ENCODE measurements at regions not wholly inside any gene's neighbourhood (a gene's known extent, or its start where the extent isn't known, plus 50 kb on each side); places are given as distances from the start of the nearest gene placed in this dataset.

DNA sequence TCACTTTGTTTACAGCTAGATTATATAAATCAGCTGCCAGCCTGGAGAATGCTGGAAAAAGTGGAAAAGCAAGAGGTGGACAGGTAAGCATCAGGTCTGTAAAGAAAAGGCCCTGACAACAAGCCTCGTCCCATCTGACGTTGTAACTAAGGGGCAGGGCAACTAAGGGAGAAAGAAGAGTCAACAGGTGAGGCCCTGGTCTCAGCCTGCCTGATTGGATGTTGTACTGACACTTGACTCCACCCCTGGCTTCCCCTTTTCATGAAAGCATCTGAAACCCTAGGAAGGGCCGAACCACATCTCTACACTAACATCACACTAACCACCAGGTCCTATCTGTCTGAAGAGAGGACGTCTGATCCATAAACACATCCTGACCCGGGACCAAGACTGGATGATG, 357.6 kb upstream of the CFAP20DC start:
- in situ Hi-C loops (cut with MboI; ENCODE audit: low sequenced_read_pairs, unreplicated experiment) = no loop called here
- TF ChIP-seq, protein P1, sequence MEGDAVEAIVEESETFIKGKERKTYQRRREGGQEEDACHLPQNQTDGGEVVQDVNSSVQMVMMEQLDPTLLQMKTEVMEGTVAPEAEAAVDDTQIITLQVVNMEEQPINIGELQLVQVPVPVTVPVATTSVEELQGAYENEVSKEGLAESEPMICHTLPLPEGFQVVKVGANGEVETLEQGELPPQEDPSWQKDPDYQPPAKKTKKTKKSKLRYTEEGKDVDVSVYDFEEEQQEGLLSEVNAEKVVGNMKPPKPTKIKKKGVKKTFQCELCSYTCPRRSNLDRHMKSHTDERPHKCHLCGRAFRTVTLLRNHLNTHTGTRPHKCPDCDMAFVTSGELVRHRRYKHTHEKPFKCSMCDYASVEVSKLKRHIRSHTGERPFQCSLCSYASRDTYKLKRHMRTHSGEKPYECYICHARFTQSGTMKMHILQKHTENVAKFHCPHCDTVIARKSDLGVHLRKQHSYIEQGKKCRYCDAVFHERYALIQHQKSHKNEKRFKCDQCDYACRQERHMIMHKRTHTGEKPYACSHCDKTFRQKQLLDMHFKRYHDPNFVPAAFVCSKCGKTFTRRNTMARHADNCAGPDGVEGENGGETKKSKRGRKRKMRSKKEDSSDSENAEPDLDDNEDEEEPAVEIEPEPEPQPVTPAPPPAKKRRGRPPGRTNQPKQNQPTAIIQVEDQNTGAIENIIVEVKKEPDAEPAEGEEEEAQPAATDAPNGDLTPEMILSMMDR (IDR thresholded peaks at IDR 0.05; ENCODE audit: borderline replicate concordance, control extremely low read depth, extremely low read depth, insufficient read depth, missing control alignments) = no peak
- DNase-seq (ENCODE audit: low spot score) = no peak

DNA sequence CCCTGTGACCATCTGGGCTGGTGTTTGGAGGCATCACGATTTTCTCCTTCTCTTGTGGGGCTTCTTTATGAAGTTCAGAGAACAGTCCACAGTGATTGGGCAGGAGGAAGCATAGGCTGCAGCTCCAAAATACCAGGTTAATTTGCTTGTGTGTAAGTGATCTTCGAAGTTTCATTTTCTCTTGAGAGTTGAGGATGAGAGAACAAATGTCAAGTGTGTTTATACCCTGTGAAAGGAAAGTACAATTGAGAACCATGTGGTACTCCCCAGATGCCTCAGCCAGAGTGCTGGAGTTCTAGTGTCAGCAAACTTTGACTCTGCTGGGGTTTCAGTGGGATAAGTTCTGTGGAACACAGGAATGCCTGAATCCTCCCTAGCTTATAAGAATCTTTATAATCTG, 357.1 kb upstream of the CFAP20DC start:
- in situ Hi-C loops (cut with MboI; ENCODE audit: low sequenced_read_pairs, unreplicated experiment) = no loop called here
- TF ChIP-seq, protein P1 (IDR thresholded peaks at IDR 0.05; ENCODE audit: borderline replicate concordance, control extremely low read depth, extremely low read depth, insufficient read depth, missing control alignments) = no peak
- peak; percentile 44 for DNase-seq (ENCODE audit: low spot score)

DNA sequence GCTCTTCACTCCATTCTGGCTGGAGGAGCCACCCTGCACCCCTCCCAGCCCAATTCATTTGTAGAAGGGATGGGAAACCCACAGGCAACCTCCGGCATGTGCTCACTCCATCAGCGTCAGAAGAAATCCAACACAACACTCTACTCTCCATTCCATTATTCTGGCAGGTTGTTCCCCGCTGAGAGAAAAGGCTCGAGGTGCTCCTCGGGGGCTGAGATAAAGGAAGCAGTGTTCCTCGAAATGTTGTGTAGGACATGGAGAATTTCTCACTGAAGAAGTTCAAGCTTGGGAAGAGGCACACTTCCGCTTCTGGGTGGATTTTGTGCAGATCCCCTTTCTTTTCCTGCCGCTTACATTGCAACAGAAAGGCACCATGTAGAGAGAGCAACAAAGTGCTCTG, 355.0 kb upstream of the CFAP20DC start:
- TF ChIP-seq, protein P1 (IDR thresholded peaks at IDR 0.05; ENCODE audit: borderline replicate concordance, control extremely low read depth, extremely low read depth, insufficient read depth, missing control alignments) = no peak
- DNase-seq (ENCODE audit: low spot score) = no peak
- in situ Hi-C loops (cut with MboI; ENCODE audit: low sequenced_read_pairs, unreplicated experiment) = no loop called here

DNA sequence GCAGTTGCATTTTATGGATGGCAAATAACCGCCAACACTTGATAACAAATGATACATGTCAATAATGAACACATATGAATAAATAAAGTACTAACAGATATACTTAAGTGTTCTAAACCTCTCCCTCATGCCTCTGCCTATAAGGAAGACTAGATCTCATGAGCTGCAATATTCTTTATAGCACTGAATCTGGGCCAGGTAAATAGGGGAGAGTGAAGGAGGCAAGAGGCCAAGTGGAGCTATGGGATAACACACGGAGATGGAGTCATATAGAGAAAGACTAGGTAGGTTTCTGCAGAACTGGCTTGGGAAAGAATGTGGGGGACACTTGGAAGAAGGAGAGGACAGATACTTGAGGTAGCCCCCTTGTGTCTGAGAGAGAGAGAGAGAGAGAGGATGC, 354.2 kb upstream of the CFAP20DC start:
- TF ChIP-seq, protein P1 (IDR thresholded peaks at IDR 0.05; ENCODE audit: borderline replicate concordance, control extremely low read depth, extremely low read depth, insufficient read depth, missing control alignments) = no peak

DNA sequence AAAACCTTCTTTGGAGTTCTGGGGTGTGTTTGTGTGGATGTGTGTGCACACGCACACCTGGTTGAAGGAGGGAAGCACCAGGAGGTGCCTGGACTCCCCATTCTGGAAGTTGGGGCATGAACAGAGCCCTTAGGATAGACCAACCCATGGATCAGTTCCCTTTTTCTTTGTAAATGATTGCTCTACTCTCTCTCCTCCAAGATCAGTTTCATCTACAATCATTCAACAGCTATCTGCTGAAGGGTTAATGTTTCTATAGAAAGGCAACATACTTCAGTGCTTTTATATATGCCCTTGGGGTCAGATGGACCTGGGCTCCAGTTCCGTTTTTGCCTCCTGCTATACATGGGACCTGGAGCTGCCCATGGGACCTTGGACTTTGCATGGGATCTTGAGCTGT, 352.1 kb upstream of the CFAP20DC start:
- in situ Hi-C loops (cut with MboI; ENCODE audit: low sequenced_read_pairs, unreplicated experiment) = no loop called here
- TF ChIP-seq, protein P1 (IDR thresholded peaks at IDR 0.05; ENCODE audit: borderline replicate concordance, control extremely low read depth, extremely low read depth, insufficient read depth, missing control alignments) = no peak
- DNase-seq (ENCODE audit: low spot score) = no peak

More for the DNA sequence above, 354.2 kb upstream of the CFAP20DC start:
- no peak for DNase-seq (ENCODE audit: low spot score)
- in situ Hi-C loops (cut with MboI; ENCODE audit: low sequenced_read_pairs, unreplicated experiment) = no loop called here

DNA sequence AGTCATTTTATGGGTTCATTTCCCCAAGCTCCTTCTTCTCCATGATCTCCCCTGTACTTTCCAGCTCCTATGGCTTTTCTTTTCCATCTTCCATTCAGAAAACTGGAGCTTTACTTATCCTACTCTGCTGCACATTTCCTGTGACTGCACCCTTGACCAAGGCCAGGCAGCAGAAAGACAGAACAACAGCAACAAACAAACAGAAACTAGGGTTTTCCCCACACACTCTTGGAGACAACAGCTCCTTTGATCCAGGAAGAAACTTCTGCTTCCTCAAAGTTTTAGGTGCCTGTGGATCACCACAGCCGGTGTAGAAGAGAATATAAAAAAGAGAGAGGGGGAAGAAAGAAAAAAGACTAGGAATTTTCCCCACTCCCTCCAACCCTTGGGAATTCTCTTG, 342.3 kb upstream of the CFAP20DC start:
- DNase-seq (ENCODE audit: low spot score) = no peak
- in situ Hi-C loops (cut with MboI; ENCODE audit: low sequenced_read_pairs, unreplicated experiment) = no loop called here
- TF ChIP-seq, protein P1 (IDR thresholded peaks at IDR 0.05; ENCODE audit: borderline replicate concordance, control extremely low read depth, extremely low read depth, insufficient read depth, missing control alignments) = no peak

DNA sequence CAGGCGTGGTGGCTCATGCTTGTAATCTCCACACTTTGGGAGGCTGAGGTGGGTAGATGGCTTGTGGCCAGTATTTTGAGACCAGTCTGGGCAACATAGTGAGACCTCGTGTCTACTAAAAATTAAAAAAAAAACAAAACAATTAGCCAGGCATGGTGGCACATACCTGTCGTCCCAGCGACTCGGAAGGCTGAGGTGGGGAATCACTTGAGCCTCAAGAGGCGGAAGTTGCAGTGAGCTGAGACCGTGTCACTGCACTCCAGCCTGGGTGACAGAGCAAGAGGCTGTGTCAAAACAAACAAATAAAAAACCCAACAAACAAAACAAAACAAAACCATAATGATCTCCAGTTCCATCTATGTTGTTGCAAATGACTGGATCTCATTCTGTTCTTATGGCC, 341.3 kb upstream of the CFAP20DC start:
- TF ChIP-seq, protein P1 (IDR thresholded peaks at IDR 0.05; ENCODE audit: borderline replicate concordance, control extremely low read depth, extremely low read depth, insufficient read depth, missing control alignments) = no peak
- in situ Hi-C loops (cut with MboI; ENCODE audit: low sequenced_read_pairs, unreplicated experiment) = no loop called here
- no peak for DNase-seq (ENCODE audit: low spot score)
